Dermis blood vessel endothelial cell (primary cell): ENCODE measurements at regions not wholly inside any gene's neighbourhood (a gene's known extent, or its start where the extent isn't known, plus 50 kb on each side); places are given as distances from the start of the nearest gene placed in this dataset.
"Not testable (repeated sequence)": the region's sequence is repeated elsewhere in the genome, so short reads cannot be mapped to it uniquely, and the experiment has no call there.

Experiments used
- DNase-seq: peaks from one replicate; pipeline ENCODE4 v3.0.0; 2010

DNA sequence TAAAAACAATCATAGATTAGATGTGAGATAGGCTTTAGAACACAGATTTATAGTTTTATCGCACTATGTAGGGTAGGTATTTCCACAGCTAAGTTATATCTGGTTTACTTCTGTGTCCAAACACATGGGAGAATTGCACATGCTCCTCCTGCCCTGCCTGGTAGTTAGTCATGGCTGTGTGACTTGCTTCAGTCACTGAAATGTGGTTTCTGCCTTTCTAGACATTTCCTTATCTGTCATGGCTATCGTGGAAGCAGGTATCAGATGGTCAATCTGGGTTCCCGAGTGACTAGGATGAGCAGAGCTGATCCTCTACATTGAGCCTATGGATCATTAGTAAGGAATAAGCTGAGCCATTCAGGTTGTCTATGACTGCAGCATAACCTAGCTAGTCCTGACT lies 117.8 kb upstream of the GMDS start:
- DNase-seq = no peak

DNA sequence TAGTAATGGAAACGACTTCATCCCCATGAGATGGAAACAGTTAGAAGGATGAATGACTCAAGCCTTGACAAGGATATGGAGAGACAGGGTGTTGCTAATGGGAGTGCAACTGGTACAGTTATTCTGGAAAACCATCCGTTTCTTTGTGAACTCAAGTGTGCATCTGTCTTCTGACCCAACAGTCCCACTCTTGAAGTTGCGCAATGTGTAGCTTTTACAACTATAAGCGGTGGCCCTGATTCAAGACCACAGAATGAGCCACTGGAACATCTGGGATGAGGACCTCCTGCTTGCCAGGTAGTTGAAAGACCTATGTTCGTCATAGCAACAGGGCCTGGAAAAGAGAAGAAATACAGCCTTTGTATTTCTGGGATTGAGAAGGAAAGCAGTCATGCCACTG lies 115.8 kb upstream of the GMDS start:
- DNase-seq = no peak

DNA sequence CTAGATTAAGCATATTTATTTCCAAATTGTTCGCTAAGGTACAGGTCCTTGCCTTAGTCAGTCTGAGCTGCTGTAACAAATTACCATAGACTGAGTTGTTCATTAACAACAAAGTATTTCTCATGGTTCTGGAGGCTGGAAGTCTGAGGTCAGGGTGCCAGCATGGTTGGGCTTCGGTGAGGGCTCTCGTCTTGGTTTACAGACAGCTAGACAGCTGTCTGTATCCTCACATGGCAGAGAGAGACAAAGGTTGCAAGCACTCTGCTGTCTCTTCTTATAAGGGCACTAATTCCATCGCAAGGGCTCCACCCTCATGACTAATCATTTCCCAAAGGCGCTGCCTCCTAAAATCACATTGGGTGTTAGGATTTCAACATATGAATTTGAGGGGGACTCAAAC lies 115.3 kb upstream of the GMDS start:
- DNase-seq = no peak

DNA sequence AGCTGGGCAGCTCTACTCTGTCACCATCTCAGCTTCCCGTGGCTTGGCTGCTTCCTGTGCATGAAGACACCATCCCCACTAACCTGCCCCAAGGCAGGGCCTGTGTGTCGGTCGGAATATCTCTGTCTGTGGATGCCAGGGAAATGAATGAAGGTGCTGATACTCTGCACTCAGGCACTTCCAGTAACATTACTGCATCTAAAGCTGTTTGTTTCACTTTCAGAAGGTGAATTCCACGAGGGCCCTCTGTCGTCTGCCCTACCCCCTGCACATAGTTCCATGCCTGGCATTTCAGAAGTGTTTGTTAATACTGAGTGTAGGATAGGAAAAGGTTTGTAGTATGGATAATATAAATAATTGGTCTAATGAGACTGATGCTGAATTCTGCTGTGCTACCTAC lies 114.7 kb upstream of the GMDS start:
- DNase-seq = no peak

DNA sequence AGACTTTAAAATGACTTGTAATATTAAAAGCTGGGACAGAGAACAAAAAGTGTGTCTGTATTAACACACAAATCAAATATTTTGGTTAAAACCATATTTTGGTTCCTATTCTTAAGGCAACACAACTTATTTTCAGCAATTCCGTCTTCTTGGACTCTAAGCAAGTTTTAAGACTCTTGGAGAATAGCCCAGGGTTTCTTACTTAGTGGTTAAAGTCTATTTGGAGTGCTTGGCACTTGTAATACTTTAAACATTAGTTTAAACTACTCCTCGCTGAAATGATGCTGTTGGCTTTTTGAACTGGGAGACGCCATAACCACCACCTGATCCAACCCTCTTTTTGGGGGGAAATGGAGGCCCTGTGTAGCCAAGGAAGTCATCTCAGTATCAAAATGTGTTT lies 109.7 kb upstream of the GMDS start:
- no peak for DNase-seq

DNA sequence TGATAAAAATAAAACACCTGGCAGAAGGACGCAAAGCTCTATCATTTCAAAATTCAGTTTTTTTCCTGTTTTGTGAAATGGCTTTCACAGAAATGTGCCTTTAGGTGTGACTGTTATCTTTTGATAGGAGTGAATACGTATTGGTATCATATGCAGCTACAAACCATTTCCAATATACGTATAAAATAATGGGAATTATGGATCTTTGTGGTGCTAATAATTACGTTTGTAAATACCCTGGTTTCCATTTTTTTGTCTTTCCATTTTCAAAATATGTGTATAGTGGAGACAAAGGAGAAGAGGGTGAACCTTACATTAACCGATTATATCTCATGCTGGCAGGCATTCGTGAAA lies 108.7 kb upstream of the GMDS start:
- no peak for DNase-seq

DNA sequence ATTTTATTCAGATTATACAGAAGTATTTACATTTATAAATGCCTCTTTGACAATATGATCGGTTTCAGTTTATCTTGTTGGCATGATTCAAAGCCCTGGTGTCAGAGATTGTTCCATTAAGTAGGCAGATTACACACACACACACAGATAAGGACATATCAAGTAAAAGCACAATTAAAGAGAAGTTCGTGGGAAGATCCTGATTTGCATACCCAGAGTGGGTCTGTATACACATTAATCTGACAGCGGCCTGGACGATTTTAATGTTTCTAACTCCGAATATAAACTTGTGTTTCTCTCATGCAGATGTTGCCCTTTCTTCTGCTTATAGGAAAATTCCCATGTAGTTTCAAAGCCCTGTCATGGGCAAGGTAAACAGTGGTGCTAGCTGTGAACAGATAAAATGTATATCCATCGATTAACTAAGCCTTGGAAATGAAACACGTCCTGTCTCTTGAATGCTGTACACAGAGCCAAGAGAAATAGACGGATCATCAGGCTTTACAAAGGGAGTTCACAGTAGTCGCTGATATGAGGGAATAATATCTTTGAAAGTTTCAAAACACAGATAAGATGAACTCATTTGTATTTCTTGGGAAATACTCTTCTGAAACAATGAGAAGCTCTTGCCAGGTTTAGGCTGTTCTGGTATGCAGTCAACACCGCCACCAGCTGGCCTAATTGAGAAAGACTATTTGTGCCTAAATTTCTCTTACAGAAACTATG lies 108.2 kb upstream of the GMDS start:
- DNase-seq = peak; percentile 88

DNA sequence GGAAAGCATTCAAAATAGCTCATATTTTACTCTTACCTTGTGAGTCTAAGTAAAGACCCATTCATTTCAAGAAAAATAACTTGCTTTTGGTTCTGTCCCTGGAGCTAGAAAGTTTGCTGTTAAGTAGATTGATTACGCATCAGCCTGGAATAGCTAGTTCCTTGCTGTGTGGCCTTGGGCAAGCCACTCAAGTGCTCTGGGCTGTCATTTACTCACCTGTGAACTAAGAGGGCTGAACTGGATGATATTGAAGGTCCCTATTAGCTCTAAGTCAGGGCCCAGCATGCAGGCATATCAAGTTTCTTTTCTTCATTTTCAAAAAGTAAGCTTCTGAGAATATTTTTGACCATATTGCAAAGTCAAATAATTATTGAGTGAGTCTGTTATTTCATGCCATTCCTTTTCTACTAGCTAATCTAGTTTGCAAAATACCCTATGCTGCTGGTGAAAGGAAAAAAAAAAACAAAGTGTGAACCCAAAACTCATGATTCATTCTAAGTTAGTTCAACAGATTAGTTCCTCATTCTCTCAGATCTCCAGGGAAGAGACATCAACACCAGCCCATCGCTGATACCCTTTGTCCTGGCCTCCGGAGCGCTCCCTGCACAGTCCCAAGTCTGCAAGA lies 106.5 kb upstream of the GMDS start:
- DNase-seq = no peak

DNA sequence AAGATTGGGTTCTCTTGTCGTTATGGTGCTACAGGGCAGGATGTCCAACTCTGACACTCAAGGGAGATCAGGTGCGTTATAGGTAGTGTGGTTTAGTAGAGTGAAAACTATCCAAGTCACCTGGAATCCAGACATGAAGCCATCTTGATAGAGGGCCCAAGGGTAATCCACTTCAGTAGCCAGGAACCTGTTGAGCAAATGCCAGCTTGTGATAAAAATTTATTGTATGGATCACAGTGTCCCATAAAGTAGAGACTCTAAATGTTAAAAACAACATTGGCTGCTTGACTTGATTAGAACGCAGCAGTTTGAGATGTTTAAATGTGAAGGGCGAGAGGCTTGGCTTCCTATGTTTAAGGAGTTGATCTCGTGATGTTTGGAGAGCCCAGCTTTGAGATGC lies 105.7 kb upstream of the GMDS start:
- no peak for DNase-seq

DNA sequence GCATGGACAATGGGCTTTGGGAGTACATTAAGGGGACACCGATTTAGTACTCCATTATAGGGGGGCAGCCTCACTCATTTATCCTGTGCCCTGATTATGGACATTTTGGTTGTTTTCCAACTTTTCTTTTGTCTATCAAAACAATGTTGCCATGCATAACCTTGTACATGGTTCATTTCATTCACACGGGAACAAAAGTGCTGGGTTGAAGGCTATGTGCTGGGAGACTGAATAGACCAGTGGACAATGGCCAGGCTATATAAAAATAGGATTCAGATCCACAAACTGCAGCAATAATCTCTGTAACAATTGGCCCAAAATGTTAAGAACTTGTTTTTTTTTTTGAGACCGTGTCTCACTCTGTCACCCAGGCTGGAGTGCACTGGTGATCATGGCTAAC lies 100.7 kb upstream of the GMDS start:
- DNase-seq = no peak

DNA sequence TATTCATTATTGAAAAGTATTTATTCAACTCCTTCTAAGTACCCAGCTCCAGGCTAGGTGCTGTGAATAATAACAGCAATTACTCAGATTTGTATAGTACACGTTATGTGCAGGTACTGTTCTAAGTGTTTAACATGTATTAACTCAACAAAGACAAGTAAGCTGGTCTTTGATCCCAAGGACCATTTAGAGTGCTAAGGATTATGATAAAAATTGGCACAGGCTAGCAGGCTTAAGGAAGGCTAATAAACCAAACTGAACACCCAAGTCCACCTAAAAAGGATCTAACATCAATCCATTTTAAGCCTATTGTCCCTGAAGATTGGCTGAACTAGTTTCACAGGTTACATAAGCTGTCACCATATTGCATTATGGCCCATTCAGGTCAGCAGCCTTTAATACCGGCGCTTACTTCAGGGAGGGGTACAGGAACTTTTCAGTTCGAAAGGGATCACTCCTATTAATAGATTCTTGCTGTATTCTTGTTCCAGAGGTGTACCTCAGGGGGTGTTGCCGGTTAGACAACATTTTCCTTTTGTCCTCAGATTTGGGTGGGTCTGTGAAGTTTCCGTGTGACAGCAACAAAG lies 99.0 kb upstream of the GMDS start:
- no peak for DNase-seq

DNA sequence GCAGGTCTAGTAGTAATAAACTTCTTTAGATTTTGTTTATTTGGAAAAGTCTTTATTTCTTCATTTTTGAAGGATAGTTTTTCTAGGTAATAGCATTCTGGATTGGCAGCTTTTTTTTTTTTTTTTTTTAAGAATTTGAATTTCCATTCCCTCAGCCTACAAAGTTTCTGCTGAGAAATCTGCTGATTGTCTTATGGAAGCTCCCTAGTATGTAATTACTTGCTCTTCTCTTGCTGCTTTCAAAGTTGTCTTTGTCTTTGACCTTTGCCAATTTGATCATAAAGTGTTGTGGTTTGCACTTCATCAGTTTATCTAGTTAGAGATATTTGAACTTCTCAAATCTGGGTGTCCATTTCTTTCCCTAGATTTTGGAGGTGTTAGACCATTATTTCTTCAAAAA lies 82.2 kb upstream of the GMDS start:
- no peak for DNase-seq

DNA sequence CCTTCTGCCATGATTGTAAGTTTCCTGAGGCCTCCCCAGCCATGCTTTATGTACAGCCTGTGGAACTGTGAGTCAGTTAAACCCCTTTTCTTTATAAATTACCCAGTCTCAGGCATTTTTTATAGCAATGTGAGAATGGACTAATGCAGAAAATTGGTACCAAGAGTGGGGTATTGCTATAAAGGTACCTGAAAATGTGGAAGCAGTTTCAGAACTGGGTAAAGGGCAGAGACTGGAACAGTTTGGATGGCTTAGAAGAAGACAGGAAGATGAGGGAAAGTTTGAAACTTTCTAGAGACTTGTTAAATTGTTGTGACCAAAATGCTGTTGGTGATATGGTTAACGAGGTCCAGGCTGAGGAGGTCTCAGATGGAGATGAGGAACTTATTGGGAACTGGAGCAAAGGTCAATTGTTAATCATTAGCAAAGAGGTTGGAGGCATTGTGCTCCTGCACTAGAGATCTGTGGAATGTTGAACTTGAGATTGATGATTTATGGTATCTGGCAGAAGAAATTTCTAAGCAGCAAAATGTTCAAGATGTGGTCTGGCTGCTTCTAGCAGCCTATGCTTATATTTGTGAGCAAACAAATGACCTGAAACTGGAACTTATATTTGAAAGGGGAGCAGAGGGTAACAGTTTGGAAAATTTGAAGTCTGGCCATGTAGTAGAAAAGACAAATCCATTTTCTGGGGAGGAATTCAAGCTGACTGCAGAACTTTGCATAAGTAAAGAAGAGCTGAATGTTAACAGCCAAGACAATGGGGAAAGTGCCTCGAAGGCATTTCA lies 79.0 kb upstream of the GMDS start:
- DNase-seq = no peak

DNA sequence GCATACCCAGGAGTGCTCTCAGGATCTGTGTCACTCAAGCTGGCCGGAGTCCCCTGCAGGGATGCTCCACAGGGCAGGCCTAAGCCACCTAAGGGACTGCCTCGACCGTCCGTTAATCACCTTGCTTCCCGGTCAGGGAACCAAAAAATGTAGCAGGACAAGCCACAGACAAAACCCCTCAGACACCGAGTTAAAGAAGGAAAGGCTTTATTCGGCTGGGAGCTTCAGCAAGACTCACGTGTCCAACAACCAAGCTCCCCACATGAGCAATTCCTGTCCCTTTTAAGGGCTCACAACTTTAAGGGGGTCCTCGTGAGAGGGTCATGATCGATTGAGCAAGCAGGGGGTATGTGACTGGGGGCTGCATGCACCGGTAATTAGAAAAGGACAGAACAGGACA lies 72.1 kb upstream of the GMDS start:
- not testable (repeated sequence) for DNase-seq

DNA sequence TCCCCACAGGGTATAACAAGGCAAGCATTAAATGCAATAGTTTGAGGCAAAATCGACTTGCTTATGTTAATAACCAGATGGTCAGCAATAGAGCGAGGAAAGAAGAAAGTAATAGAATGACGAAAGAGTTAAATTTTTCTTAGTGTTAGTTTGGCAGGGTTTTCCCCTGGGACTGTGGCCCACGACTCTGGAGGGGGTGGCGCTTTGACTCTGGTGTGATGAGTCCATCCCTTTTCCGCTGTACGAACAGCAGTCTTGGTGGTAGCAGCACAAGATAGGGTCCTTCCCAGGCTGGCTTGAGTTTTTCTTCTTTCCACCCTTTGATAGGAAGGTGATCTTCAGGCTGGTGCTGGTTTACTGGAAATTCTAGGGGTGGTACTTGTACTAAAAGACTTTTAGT lies 69.2 kb upstream of the GMDS start:
- DNase-seq = no peak

DNA sequence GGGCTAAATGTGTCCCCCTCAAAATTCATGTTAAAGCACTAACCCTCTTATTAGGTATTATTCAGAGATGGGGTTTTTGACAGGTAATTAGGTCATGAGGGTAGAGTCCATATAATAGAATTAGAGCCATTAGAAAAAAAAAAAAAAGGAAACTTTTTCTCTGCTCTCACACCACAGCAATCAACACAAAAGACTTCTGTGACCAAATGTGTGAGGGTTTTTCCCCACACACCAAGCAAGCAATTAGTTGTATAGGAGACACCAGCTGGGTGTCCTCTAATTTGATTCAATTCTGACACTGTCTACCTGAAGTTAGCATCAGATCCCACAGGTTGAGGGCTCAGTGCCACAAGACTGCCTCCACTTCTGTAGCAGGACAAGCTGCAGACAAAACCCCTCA lies 64.6 kb upstream of the GMDS start:
- no peak for DNase-seq

DNA sequence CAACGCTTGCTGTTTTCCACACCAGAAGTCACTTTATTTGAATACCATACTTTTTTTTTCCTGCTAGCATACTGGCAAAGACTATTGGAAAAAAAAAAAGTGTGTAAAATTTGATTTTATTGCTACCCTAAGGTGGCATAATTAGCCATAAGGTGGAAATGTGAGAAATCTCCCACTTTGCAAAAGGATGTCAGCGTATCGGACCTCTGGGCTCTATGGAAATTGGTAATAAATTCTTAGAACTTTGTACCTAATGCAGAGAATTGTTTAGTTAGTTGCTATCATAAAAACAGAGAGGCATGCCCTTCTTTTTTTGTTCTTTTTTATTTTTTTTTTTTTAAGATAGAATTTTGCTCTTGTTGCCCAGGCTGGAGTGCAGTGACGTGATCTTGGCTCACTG lies 63.7 kb upstream of the GMDS start:
- DNase-seq = no peak

DNA sequence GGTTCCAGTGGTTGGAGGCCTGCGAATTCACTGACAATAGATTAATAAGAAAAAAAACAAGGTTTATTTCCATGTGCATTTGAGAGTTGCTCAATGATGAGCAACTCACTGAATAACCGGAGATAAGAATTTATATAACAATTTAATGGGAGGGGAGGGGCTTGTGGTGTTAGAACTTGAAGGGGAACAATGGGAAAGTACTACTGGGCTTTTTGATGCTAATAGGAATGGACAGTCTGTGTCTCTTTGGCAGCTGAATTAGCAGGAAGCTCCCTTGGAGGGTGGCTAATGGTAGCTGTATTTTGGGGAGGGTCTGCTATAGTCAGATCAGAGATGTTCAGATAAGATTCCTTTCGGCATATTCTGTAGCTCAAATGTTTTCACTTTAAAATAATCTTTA lies 62.4 kb upstream of the GMDS start:
- no peak for DNase-seq

DNA sequence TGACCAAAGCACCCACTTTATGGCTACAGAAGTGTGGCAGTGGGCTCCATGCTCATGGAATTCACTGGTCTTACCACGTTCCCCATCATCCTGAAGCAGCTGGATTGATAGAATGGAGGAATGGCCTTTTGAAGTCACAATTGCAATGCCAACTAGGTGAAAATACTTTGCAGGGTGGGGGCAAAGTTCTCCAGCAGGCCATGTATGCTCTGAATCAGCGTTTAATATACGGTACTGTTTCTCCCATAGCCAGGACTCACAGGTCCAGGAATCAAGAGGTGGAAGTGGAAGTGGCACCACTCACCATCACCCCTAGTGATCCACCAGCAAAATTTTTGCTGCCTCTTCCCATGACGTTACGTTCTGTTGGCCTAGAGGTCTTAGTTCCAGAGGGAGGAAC lies 60.5 kb upstream of the GMDS start:
- DNase-seq = no peak

DNA sequence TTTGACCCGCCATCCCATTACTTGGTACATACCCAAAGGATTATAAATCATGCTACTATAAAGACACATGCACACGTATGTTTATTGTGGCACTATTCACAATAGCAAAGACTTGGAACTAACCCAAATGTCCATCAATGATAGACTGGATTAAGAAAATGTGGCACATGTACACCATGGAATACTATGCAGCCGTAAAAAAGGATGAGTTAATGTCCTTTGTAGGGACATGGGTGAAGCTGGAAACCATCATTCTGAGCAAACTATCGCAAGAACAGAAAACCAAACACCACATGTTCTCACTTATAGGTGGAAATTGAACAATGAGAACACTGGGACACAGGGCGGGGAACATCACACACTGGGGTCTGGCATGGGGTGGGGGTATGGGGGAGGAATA lies 57.1 kb upstream of the GMDS start:
- DNase-seq = not testable (repeated sequence)

DNA sequence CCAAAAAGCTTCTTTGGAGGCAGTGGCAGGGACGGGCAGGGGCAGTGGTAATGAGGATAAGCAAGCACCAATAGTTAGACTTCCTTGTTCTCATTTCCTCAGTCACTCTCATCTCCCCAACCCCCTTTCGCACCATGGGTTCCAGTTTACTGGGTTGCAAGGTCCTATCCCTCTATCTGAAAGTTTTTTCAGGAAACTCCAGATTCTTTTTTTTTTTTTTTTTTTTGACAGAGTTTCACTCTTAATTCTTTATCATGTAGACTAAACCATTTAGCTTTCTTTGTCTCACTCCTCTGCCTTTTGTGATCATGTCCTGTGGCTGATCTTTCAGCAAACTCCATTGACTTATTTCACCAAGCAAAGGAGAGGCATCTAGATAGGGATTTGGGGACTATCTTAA lies 51.4 kb upstream of the GMDS start:
- DNase-seq = no peak
